ENCODE measurements at regions not wholly inside any gene's neighbourhood (a gene's known extent, or its start where the extent isn't known, plus 50 kb on each side); places are given as distances from the start of the nearest gene placed in this dataset.
"Not testable (repeated sequence)": the region's sequence is repeated elsewhere in the genome, so short reads cannot be mapped to it uniquely, and the experiment has no call there.

- TF ChIP-seq, protein P1, sequence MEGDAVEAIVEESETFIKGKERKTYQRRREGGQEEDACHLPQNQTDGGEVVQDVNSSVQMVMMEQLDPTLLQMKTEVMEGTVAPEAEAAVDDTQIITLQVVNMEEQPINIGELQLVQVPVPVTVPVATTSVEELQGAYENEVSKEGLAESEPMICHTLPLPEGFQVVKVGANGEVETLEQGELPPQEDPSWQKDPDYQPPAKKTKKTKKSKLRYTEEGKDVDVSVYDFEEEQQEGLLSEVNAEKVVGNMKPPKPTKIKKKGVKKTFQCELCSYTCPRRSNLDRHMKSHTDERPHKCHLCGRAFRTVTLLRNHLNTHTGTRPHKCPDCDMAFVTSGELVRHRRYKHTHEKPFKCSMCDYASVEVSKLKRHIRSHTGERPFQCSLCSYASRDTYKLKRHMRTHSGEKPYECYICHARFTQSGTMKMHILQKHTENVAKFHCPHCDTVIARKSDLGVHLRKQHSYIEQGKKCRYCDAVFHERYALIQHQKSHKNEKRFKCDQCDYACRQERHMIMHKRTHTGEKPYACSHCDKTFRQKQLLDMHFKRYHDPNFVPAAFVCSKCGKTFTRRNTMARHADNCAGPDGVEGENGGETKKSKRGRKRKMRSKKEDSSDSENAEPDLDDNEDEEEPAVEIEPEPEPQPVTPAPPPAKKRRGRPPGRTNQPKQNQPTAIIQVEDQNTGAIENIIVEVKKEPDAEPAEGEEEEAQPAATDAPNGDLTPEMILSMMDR (IDR thresholded peaks at IDR 0.05; ENCODE audit: low read length), result not testable (repeated sequence)
- not testable (repeated sequence) for TF ChIP-seq EZH2 (optimal IDR thresholded peaks at IDR 0.05; ENCODE audit: low read depth, low read length)
Measured at GRCh38 chr6:168842632-168843212, 401.7 kb downstream of the SMOC2 start.
